Ovary (tissue), 7 donors: ENCODE measurements at regions not wholly inside any gene's neighbourhood (a gene's known extent, or its start where the extent isn't known, plus 50 kb on each side); places are given as distances from the start of the nearest gene placed in this dataset.

Experiments
- DNase-seq, 5 donors: peaks; one replicate each; pipeline ENCODE4 v3.0.0-alpha.2; 2019 to 2020
- H3K27ac ChIP-seq, 2 donors: fragments of 200-600 bp; one replicate each; pipeline versions ENCODE4 v1.5.1 to v1.8.0; 2019 to 2022
- H3K27me3 ChIP-seq: fragments of 200-600 bp; one replicate; pipeline ENCODE4 v1.8.0; 2022
- H3K36me3 ChIP-seq: fragments of 200-600 bp; sonication (generic); one replicate; pipeline ENCODE4 v1.5.1; 2019
- H3K4me1 ChIP-seq: one replicate; pipeline ENCODE4 v1.8.1; 2013; ENCODE audit warnings: mild to moderate bottlenecking, moderate library complexity; ENCODE audit not compliant: insufficient read depth
- H3K4me3 ChIP-seq: fragments of 200-600 bp; sonication (generic); one replicate; pipeline ENCODE4 v1.5.1; 2017
- H3K9me3 ChIP-seq, 2 donors: fragments of 200-600 bp in 1 of 2; sonication (generic) in 1 of 2; one replicate each; pipeline versions ENCODE4 v1.5.1 to v1.8.1; 2013 to 2019; ENCODE audit warnings: mild to moderate bottlenecking in 1 of 2, moderate library complexity in 1 of 2
- CTCF ChIP-seq, 3 donors: fragments of 450-650 bp in 2 of 3; fragments of 200-600 bp in 1 of 3; IDR thresholded peaks; one replicate each; pipeline versions ENCODE4 v1.5.1 to v1.8.0; 2016 to 2022; ENCODE audit warnings: antibody characterized with exemption in 3 of 3, mild to moderate bottlenecking in 1 of 3
- EP300 ChIP-seq: sonication (generic); formaldehyde crosslinking; IDR thresholded peaks from one replicate; pipeline ENCODE4 v1.6.1; 2017; ENCODE audit warnings: antibody characterized with exemption
- POLR2A ChIP-seq: fragments of 450-650 bp; IDR thresholded peaks from one replicate; pipeline ENCODE4 v1.6.1; 2017; ENCODE audit warnings: antibody characterized with exemption, mild to moderate bottlenecking, moderate library complexity
- WGBS, 3 donors: extraction: QIAGEN DNeasy Blood & Tissue Kit in 1 of 3; methylation state at CpG; one replicate each; pipeline versions ENCODE4 v1.1.5 to v1.1.7; 2013 to 2017; 5-methylcytosine and 5-hydroxymethylcytosine counted together
- intact Hi-C, 4 donors: fragments of 100-400 bp; cut with DNase I; formaldehyde crosslinking; loops; one replicate each; pipeline versions ENCODE4 v1.11.0 to v1.15.1; 2022 to 2023
- donor health status: DM: no; HTN: no; CAD: no; lungs with moderate emphysema.
- donor health status: DM: no; HTN: no; CAD: no.
- donor health status: Bipolar disorder and iron deficiency.
- donor health status: DM: no; HTN: no; CAD: no.
- donor health status: DM: yes; HTN: yes; CAD: no.

GRCh38 chr1:5424802-5425703 is 567.2 kb downstream of the NPHP4 start:
- intact Hi-C loops: no loop called here
- 22 to 27% (median 25%) methylated on average over 19 of the region's 19 CpGs for WGBS, 3 donors

GRCh38 chr1:5423109-5423508 is 569.1 kb downstream of the NPHP4 start:
- Histone ChIP-seq H3K36me3 (no peaks in the 10 kb centered on the region), H3K4me3 (no peak overlapping the region), H3K4me1 (no peaks in the 10 kb centered on the region), H3K9me3 (no peaks in the 10 kb centered on the region), H3K27me3 (no peaks in the 10 kb centered on the region), H3K27ac (no peak overlapping the region)
- intact Hi-C loops: no loop called here
- 10 to 15% (median 11%) methylated on average over 10 of the region's 10 CpGs for WGBS, 3 donors
- TF ChIP-seq CTCF (IDR thresholded peaks at IDR 0.05): no peak
- no peak for TF ChIP-seq POLR2A
- no peak for TF ChIP-seq EP300
- DNase-seq: no peak

More at GRCh38 chr1:5424802-5425703, 567.2 kb downstream of the NPHP4 start:
- Histone ChIP-seq H3K4me1 (no peaks in the 10 kb centered on the region), H3K9me3 (no peaks in the 10 kb centered on the region), H3K4me3 (no peak overlapping the region), H3K36me3 (no peaks in the 10 kb centered on the region), H3K27ac (no peak overlapping the region), H3K27me3 (no peaks in the 10 kb centered on the region)
- DNase-seq: no peak
- no peak for TF ChIP-seq CTCF (IDR thresholded peaks at IDR 0.05)
- no peak for TF ChIP-seq EP300
- no peak for TF ChIP-seq POLR2A

GRCh38 chr1:5419501-5419900 is 572.7 kb downstream of the NPHP4 start:
- TF ChIP-seq EP300 (no peak), CTCF (IDR thresholded peaks at IDR 0.05) (no peak), POLR2A (no peak)
- Histone ChIP-seq H3K9me3 (no peaks in the 10 kb centered on the region), H3K36me3 (no peaks in the 10 kb centered on the region), H3K27me3 (no peaks in the 10 kb centered on the region), H3K4me1 (no peaks in the 10 kb centered on the region), H3K4me3 (no peak overlapping the region), H3K27ac (no peak overlapping the region)
- 77 to 83% (median 80%) methylated on average over 4 of the region's 4 CpGs for WGBS, 3 donors
- no peak for DNase-seq
- intact Hi-C loops: no loop called here

GRCh38 chr1:5416518-5416917 is 575.7 kb downstream of the NPHP4 start:
- intact Hi-C loops: no loop called here
- no peaks in the 10 kb centered on the region for H3K9me3 ChIP-seq
- H3K4me3 ChIP-seq: no peak overlapping the region
- TF ChIP-seq CTCF (IDR thresholded peaks at IDR 0.05): no peak
- no peaks in the 10 kb centered on the region for H3K27me3 ChIP-seq
- H3K36me3 ChIP-seq: no peaks in the 10 kb centered on the region
- DNase-seq: no peak
- WGBS, 3 donors: 67 to 84% (median 76%) methylated on average over 2 of the region's 2 CpGs
- H3K4me1 ChIP-seq: no peaks in the 10 kb centered on the region
- H3K27ac ChIP-seq: no peak overlapping the region
